ENCODE measurements at regions not wholly inside any gene's neighbourhood (a gene's known extent, or its start where the extent isn't known, plus 50 kb on each side); places are given as distances from the start of the nearest gene placed in this dataset.

- no peaks in the 10 kb centered on the region for H3K9me3 ChIP-seq (ENCODE audit: low read depth)
- H3K36me3 ChIP-seq = no peaks in the 10 kb centered on the region
- TF ChIP-seq CTCF (IDR thresholded peaks at IDR 0.05; ENCODE audit: low read depth, low read length) = no peak
- no peak overlapping the region for H3K27ac ChIP-seq
- DNase-seq (ENCODE audit: low read depth in 1 of 2, low spot score in 1 of 2) = no peak
- no peaks in the 10 kb centered on the region for H3K27me3 ChIP-seq
- no peaks in the 10 kb centered on the region for H3K4me1 ChIP-seq (ENCODE audit: low read depth)
- no peak overlapping the region for H3K4me3 ChIP-seq
These were observed 383.8 kb upstream of the SORCS1 start for GRCh38 chr10:107548301-107548700.

- H3K36me3 ChIP-seq = no peaks in the 10 kb centered on the region
- H3K9me3 ChIP-seq (ENCODE audit: low read depth) = no peaks in the 10 kb centered on the region
- DNase-seq (ENCODE audit: low read depth in 1 of 2, low spot score in 1 of 2) = no peak
- no peak overlapping the region for H3K4me3 ChIP-seq
- H3K4me1 ChIP-seq (ENCODE audit: low read depth) = no peaks in the 10 kb centered on the region
- H3K27me3 ChIP-seq = no peaks in the 10 kb centered on the region
- H3K27ac ChIP-seq = no peak overlapping the region
- no peak for TF ChIP-seq CTCF (IDR thresholded peaks at IDR 0.05; ENCODE audit: low read depth, low read length)
These were observed 382.5 kb upstream of the SORCS1 start for GRCh38 chr10:107546986-107547385.

- peak in 1 of 2 donors; percentile 30 for DNase-seq (ENCODE audit: low read depth in 1 of 2, low spot score in 1 of 2)
- no peaks in the 10 kb centered on the region for H3K9me3 ChIP-seq (ENCODE audit: low read depth)
- no peaks in the 10 kb centered on the region for H3K27me3 ChIP-seq
- no peaks in the 10 kb centered on the region for H3K36me3 ChIP-seq
- H3K4me1 ChIP-seq (ENCODE audit: low read depth) = no peaks in the 10 kb centered on the region
- no peak overlapping the region for H3K4me3 ChIP-seq
- no peak for TF ChIP-seq CTCF (IDR thresholded peaks at IDR 0.05; ENCODE audit: low read depth, low read length)
- H3K27ac ChIP-seq = no peak overlapping the region
These were observed 381.8 kb upstream of the SORCS1 start for GRCh38 chr10:107546284-107546683.

- no peak for DNase-seq (ENCODE audit: low read depth in 1 of 2, low spot score in 1 of 2)
- no peaks in the 10 kb centered on the region for H3K36me3 ChIP-seq
- no peak for TF ChIP-seq CTCF (IDR thresholded peaks at IDR 0.05; ENCODE audit: low read depth, low read length)
- no peaks in the 10 kb centered on the region for H3K9me3 ChIP-seq (ENCODE audit: low read depth)
- no peak overlapping the region for H3K27ac ChIP-seq
- no peaks in the 10 kb centered on the region for H3K27me3 ChIP-seq
- no peak overlapping the region for H3K4me3 ChIP-seq
- H3K4me1 ChIP-seq (ENCODE audit: low read depth) = no peaks in the 10 kb centered on the region
These were observed 381.2 kb upstream of the SORCS1 start for GRCh38 chr10:107545717-107546116.

- H3K9me3 ChIP-seq (ENCODE audit: low read depth) = no peaks in the 10 kb centered on the region
- H3K27ac ChIP-seq = no peak overlapping the region
- no peaks in the 10 kb centered on the region for H3K27me3 ChIP-seq
- no peak for TF ChIP-seq CTCF (IDR thresholded peaks at IDR 0.05; ENCODE audit: low read depth, low read length)
- H3K36me3 ChIP-seq = no peaks in the 10 kb centered on the region
- H3K4me1 ChIP-seq (ENCODE audit: low read depth) = no peaks in the 10 kb centered on the region
- no peak for DNase-seq (ENCODE audit: low read depth in 1 of 2, low spot score in 1 of 2)
- H3K4me3 ChIP-seq = no peak overlapping the region
These were observed 380.4 kb upstream of the SORCS1 start for GRCh38 chr10:107544706-107545520.
